Kidney (tissue), 13 donors: ENCODE measurements at regions not wholly inside any gene's neighbourhood (a gene's known extent, or its start where the extent isn't known, plus 50 kb on each side); places are given as distances from the start of the nearest gene placed in this dataset.

Source experiments
- DNase-seq, 5 donors: peaks; one replicate each; pipeline ENCODE4 v3.0.0-alpha.2; 2013 to 2020
- FAIRE-seq: peaks from 2 replicates; lab custom pipeline; 2012; peaks lifted over from hg19 to GRCh38; lab: Jason Lieb, UNC
- H3K27ac ChIP-seq, 2 donors: one replicate each; pipeline ENCODE4 v1.7.0; 2013; ENCODE audit warnings: low read depth in 2 of 2, low read length in 2 of 2, inconsistent platforms in 1 of 2
- H3K27me3 ChIP-seq: one replicate; pipeline ENCODE4 v1.7.1; 2013; ENCODE audit warnings: low read length, inconsistent platforms; ENCODE audit not compliant: control insufficient read depth, insufficient read depth
- H3K36me3 ChIP-seq, 3 donors: one replicate each; pipeline versions ENCODE4 v1.7.0 to v1.7.1; 2013; ENCODE audit warnings: low read length in 3 of 3, control low read depth in 1 of 3, inconsistent platforms in 1 of 3; ENCODE audit not compliant: insufficient read depth in 3 of 3, control insufficient read depth in 2 of 3
- H3K4me1 ChIP-seq, 3 donors: one replicate each; pipeline versions ENCODE4 v1.7.0 to v1.7.1; 2013; ENCODE audit warnings: low read length in 3 of 3, inconsistent platforms in 1 of 3, low read depth in 1 of 3; ENCODE audit not compliant: control insufficient read depth in 2 of 3, insufficient read depth in 2 of 3
- H3K4me3 ChIP-seq, 3 donors: one replicate each; pipeline versions ENCODE4 v1.7.0 to v1.8.1; 2013; ENCODE audit warnings: low read length in 3 of 3, control low read depth in 1 of 3, inconsistent platforms in 1 of 3
- H3K9ac ChIP-seq, 3 donors: one replicate each; pipeline versions ENCODE4 v1.7.0 to v1.7.1; 2013; ENCODE audit warnings: low read length in 3 of 3, control low read depth in 1 of 3, inconsistent platforms in 1 of 3
- H3K9me3 ChIP-seq, 3 donors: one replicate each; pipeline versions ENCODE4 v1.7.0 to v1.7.1; 2013; ENCODE audit warnings: low read length in 3 of 3, control low read depth in 1 of 3, inconsistent platforms in 1 of 3; ENCODE audit not compliant: control insufficient read depth in 2 of 3, insufficient read depth in 1 of 3
- CTCF ChIP-seq: IDR thresholded peaks from 3 replicates; pipeline ENCODE4 v1.5.1; 2012; ENCODE audit warnings: mild to moderate bottlenecking, moderate library complexity, borderline replicate concordance; ENCODE audit not compliant: insufficient read depth; ENCODE audit errors: extremely low read depth
- intact Hi-C: fragments of 100-400 bp; cut with DNase I; formaldehyde crosslinking; loops from one replicate; pipeline ENCODE4 v1.11.1; 2022
- donor health status: control.
- donor health status: control.
- donor health status: control.
- donor health status: control.
- donor health status: control.
- donor health status: DM: yes; HTN: yes; CAD: no.
- donor health status: Normal renal cell carcinoma (clear cell type).

GRCh38 chr9:14983599-14983998 is 73.4 kb upstream of the FREM1 start:
- Histone ChIP-seq H3K9ac (no peak overlapping the region), H3K4me1 (no peaks in the 10 kb centered on the region), H3K27ac (no peak overlapping the region), H3K4me3 (no peak overlapping the region), H3K27me3 (no peaks in the 10 kb centered on the region), H3K36me3 (no peaks in the 10 kb centered on the region), H3K9me3 (no peaks in the 10 kb centered on the region)
- intact Hi-C loops, result no loop called here
- FAIRE-seq (no peak), DNase-seq (no peak)
- TF ChIP-seq CTCF, result no peak

GRCh38 chr9:14981291-14981950 is 71.2 kb upstream of the FREM1 start:
- intact Hi-C loops, result no loop called here
- no peaks in the 10 kb centered on the region for H3K27me3 ChIP-seq
- no peaks in the 10 kb centered on the region for H3K9me3 ChIP-seq
- H3K27ac ChIP-seq, result no peak overlapping the region
- H3K4me3 ChIP-seq, result no peak overlapping the region
- H3K9ac ChIP-seq, result no peak overlapping the region
- peak in 2 of 5 donors; percentile 23 to 69 for DNase-seq
- no peaks in the 10 kb centered on the region for H3K4me1 ChIP-seq
- H3K36me3 ChIP-seq, result no peaks in the 10 kb centered on the region
- FAIRE-seq, result no peak
- TF ChIP-seq CTCF, result no peak

GRCh38 chr9:14978022-14979000 is 68.1 kb upstream of the FREM1 start:
- H3K27me3 ChIP-seq, result no peaks in the 10 kb centered on the region
- TF ChIP-seq CTCF, result no peak
- peak overlapping the region in 1 of 3 donors; percentile 29 for H3K4me3 ChIP-seq
- H3K9me3 ChIP-seq, result no peaks in the 10 kb centered on the region
- H3K4me1 ChIP-seq, result no peaks in the 10 kb centered on the region
- no peaks in the 10 kb centered on the region for H3K36me3 ChIP-seq
- no peak for FAIRE-seq
- H3K9ac ChIP-seq, result no peak overlapping the region
- no peak overlapping the region for H3K27ac ChIP-seq
- peak in 1 of 5 donors; percentile 75 for DNase-seq
- intact Hi-C loops, result no loop called here
